Upper lobe of left lung (tissue), 4 donors: ENCODE measurements at regions not wholly inside any gene's neighbourhood (a gene's known extent, or its start where the extent isn't known, plus 50 kb on each side); places are given as distances from the start of the nearest gene placed in this dataset.

Experiments
- EP300 ChIP-seq, 4 donors: sonication (generic); formaldehyde crosslinking; IDR thresholded peaks; one replicate each; pipeline ENCODE4 v1.5.1; 2017; ENCODE audit warnings: antibody characterized with exemption in 4 of 4, control low read depth in 2 of 4
- POLR2A ChIP-seq, 4 donors: fragments of 450-650 bp; IDR thresholded peaks; one replicate each; pipeline ENCODE4 v1.5.1; 2016 to 2017; ENCODE audit warnings: antibody characterized with exemption in 4 of 4, mild to moderate bottlenecking in 2 of 4
- TF ChIP-seq, protein P1 (sequence below), 6 experiments: fragments of 450-650 bp in 4 of 6; fragments of 200-600 bp in 2 of 6; sonication (generic) in 2 of 6; IDR thresholded peaks; one replicate each; pipeline ENCODE4 v1.5.1; 2016 to 2019; ENCODE audit warnings: antibody characterized with exemption in 6 of 6

DNA sequence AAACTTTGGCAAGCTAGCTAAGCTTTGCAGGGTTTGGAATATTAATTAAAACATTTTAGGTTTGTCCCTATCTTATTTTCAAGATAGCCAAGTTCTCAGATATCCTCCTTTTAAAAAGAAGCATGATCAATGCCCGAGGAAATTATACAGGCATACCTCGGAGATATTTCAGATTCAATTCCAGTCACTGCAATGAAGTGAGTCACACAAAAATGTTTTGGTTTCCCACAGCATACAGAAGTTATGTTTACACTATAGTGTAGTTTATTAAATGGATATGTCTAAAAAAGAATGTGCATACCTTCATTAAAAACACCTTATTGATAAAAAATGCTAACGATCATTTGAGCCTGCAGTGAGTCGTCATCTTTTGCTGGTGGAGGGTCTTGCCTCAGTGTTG lies 382.9 kb upstream of the NPVF start:
- TF ChIP-seq POLR2A (IDR thresholded peaks at IDR 0.05) (no peak), EP300 (IDR thresholded peaks at IDR 0.05) (no peak)
- TF ChIP-seq, protein P1, sequence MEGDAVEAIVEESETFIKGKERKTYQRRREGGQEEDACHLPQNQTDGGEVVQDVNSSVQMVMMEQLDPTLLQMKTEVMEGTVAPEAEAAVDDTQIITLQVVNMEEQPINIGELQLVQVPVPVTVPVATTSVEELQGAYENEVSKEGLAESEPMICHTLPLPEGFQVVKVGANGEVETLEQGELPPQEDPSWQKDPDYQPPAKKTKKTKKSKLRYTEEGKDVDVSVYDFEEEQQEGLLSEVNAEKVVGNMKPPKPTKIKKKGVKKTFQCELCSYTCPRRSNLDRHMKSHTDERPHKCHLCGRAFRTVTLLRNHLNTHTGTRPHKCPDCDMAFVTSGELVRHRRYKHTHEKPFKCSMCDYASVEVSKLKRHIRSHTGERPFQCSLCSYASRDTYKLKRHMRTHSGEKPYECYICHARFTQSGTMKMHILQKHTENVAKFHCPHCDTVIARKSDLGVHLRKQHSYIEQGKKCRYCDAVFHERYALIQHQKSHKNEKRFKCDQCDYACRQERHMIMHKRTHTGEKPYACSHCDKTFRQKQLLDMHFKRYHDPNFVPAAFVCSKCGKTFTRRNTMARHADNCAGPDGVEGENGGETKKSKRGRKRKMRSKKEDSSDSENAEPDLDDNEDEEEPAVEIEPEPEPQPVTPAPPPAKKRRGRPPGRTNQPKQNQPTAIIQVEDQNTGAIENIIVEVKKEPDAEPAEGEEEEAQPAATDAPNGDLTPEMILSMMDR (IDR thresholded peaks at IDR 0.05): no peak
